ENCODE measurements at regions not wholly inside any gene's neighbourhood (a gene's known extent, or its start where the extent isn't known, plus 50 kb on each side); places are given as distances from the start of the nearest gene placed in this dataset.

DNA sequence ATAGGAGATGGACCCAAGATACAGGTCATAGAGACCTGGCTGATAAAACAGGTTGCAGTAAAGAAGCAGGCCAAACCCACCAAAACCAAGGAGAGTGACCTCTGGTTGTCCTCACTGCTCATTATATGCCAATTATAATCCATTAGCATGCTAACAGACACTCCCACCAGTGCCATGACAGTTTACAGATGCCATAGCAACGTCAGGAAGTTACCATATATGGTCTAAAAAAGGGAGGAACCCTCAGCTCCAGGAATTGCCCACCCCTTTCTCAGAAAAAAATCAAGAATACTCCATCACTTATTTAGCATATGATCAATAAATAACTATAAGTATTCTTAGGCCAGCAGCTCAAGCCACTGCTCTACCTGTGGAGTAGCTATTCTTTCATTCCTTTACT is 574.7 kb upstream of the ID2 start:
- H3K4me3 ChIP-seq (ENCODE audit: low read length), result no peak overlapping the region
- TF ChIP-seq, protein P1, sequence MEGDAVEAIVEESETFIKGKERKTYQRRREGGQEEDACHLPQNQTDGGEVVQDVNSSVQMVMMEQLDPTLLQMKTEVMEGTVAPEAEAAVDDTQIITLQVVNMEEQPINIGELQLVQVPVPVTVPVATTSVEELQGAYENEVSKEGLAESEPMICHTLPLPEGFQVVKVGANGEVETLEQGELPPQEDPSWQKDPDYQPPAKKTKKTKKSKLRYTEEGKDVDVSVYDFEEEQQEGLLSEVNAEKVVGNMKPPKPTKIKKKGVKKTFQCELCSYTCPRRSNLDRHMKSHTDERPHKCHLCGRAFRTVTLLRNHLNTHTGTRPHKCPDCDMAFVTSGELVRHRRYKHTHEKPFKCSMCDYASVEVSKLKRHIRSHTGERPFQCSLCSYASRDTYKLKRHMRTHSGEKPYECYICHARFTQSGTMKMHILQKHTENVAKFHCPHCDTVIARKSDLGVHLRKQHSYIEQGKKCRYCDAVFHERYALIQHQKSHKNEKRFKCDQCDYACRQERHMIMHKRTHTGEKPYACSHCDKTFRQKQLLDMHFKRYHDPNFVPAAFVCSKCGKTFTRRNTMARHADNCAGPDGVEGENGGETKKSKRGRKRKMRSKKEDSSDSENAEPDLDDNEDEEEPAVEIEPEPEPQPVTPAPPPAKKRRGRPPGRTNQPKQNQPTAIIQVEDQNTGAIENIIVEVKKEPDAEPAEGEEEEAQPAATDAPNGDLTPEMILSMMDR (conservative IDR thresholded peaks at IDR 0.05), result no peak
- no peak overlapping the region for H3K4me3 Mint-ChIP-seq
- H3K9me3 ChIP-seq (ENCODE audit: control insufficient read depth, low read length), result no peaks in the 10 kb centered on the region
- H3K9me3 Mint-ChIP-seq, result peaks cover 11% of the 10 kb centered on the region
- H3K27me3 Mint-ChIP-seq (ENCODE audit: insufficient read depth), result no peaks in the 10 kb centered on the region
- no peaks in the 10 kb centered on the region for H3K36me3 ChIP-seq (ENCODE audit: control insufficient read depth, insufficient read depth, low read length)
- H3K27ac Mint-ChIP-seq, result no peak overlapping the region
- H3K27ac ChIP-seq (ENCODE audit: low read depth, low read length), result no peak overlapping the region
- no peak for DNase-seq
- H3K4me1 Mint-ChIP-seq, result peaks cover 2% of the 10 kb centered on the region
- H3K4me1 ChIP-seq (ENCODE audit: control insufficient read depth, insufficient read depth, low read length), result no peaks in the 10 kb centered on the region
- H3K27me3 ChIP-seq (ENCODE audit: control insufficient read depth, insufficient read depth, low read length, poor library complexity, severe bottlenecking), result no peaks in the 10 kb centered on the region
- no peaks in the 10 kb centered on the region for H3K36me3 Mint-ChIP-seq (ENCODE audit: low read depth)
- 75 to 83% methylated on average over 1 of the region's 1 CpG for WGBS, 2 experiments (ENCODE audit: insufficient coverage in 1 of 2, insufficient read length in 1 of 2)
- H3K9ac ChIP-seq (ENCODE audit: extremely low read depth, low read length, poor library complexity, severe bottlenecking), result no peak overlapping the region

DNA sequence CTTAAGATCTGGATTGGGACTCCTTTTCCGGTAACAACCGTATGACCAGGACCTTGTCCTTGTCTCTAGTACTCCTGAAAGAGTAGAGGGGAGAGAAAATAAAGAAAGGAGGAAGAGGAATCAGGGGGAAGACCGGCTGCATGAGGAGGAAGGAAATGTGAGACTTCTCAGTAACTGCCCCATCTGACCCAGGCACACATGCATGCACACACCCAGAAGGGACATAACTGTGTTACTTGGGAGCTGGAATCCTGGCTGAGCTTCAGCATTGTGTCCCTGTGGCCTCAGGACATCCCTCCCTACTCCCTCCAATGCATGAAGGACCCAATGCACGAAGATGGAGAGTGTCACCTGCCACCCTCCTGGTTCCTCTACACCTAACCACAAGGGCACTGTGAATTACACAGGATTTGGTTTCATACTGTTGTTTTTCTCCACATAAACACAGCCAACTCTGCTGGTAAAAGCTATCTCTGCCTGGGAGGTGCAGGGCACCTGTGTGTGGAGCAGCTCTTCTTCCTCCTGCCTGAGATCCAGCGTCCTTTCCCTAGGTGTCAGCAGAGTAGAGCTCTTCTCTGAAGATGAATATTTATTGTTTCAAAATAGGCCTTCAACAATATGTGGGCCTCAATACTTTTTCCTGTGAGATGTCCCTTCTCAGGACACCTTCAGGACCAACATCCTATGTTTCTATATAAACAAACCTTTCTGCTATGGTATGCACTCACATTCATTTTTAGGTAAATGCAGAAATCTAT is 574.1 kb upstream of the ID2 start:
- no peaks in the 10 kb centered on the region for H3K9me3 ChIP-seq (ENCODE audit: control insufficient read depth, low read length)
- Mint-ChIP-seq H3K27me3 (ENCODE audit: insufficient read depth) (no peaks in the 10 kb centered on the region), H3K36me3 (ENCODE audit: low read depth) (no peaks in the 10 kb centered on the region), H3K4me3 (no peak overlapping the region), H3K27ac (no peak overlapping the region), H3K9me3 (peaks cover 11% of the 10 kb centered on the region), H3K4me1 (peaks cover 2% of the 10 kb centered on the region)
- H3K9ac ChIP-seq (ENCODE audit: extremely low read depth, low read length, poor library complexity, severe bottlenecking), result no peak overlapping the region
- no peak for DNase-seq
- 81 to 95% methylated on average over 4 to 5 of the region's 5 CpGs for WGBS, 2 experiments (ENCODE audit: insufficient coverage in 1 of 2, insufficient read length in 1 of 2)
- H3K4me3 ChIP-seq (ENCODE audit: low read length), result no peak overlapping the region
- TF ChIP-seq, protein P1 (conservative IDR thresholded peaks at IDR 0.05), result no peak
- no peaks in the 10 kb centered on the region for H3K36me3 ChIP-seq (ENCODE audit: control insufficient read depth, insufficient read depth, low read length)
- no peak overlapping the region for H3K27ac ChIP-seq (ENCODE audit: low read depth, low read length)
- H3K27me3 ChIP-seq (ENCODE audit: control insufficient read depth, insufficient read depth, low read length, poor library complexity, severe bottlenecking), result no peaks in the 10 kb centered on the region
- no peaks in the 10 kb centered on the region for H3K4me1 ChIP-seq (ENCODE audit: control insufficient read depth, insufficient read depth, low read length)

DNA sequence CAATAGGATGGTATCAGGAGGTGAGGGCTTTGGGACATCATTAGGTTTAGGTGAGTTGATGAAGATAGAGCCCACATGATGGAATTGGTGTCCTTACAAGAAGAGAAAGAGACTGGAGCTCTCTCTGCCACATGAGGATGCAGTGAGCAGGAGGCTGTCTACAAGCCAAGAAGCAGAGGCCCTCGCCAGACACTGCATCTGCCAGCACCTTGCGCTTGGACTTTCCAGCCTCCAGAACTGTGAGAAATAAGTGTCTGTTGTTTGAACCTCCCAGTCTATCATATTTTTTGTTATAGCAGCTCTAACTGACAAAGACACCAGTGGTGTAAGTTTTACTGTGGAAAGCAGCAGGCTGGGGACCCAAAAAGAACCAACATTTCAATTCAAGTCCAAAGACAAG is 571.1 kb upstream of the ID2 start:
- Mint-ChIP-seq H3K27ac (no peak overlapping the region), H3K4me3 (no peak overlapping the region), H3K36me3 (ENCODE audit: low read depth) (no peaks in the 10 kb centered on the region), H3K27me3 (ENCODE audit: insufficient read depth) (no peaks in the 10 kb centered on the region), H3K9me3 (peaks cover 11% of the 10 kb centered on the region), H3K4me1 (peaks cover 2% of the 10 kb centered on the region)
- Histone ChIP-seq H3K9ac (ENCODE audit: extremely low read depth, low read length, poor library complexity, severe bottlenecking) (no peak overlapping the region), H3K36me3 (ENCODE audit: control insufficient read depth, insufficient read depth, low read length) (no peaks in the 10 kb centered on the region), H3K27ac (ENCODE audit: low read depth, low read length) (no peak overlapping the region), H3K4me1 (ENCODE audit: control insufficient read depth, insufficient read depth, low read length) (no peaks in the 10 kb centered on the region), H3K9me3 (ENCODE audit: control insufficient read depth, low read length) (no peaks in the 10 kb centered on the region), H3K27me3 (ENCODE audit: control insufficient read depth, insufficient read depth, low read length, poor library complexity, severe bottlenecking) (no peaks in the 10 kb centered on the region), H3K4me3 (ENCODE audit: low read length) (no peak overlapping the region)
- TF ChIP-seq, protein P1 (conservative IDR thresholded peaks at IDR 0.05), result no peak
- no peak for DNase-seq
- 90 to 100% methylated on average over 2 of the region's 2 CpGs for WGBS, 2 experiments (ENCODE audit: insufficient coverage in 1 of 2, insufficient read length in 1 of 2)

All from endodermal cell (in vitro differentiated cells).